ENCODE measurements at regions not wholly inside any gene's neighbourhood (a gene's known extent, or its start where the extent isn't known, plus 50 kb on each side); places are given as distances from the start of the nearest gene placed in this dataset.

DNA sequence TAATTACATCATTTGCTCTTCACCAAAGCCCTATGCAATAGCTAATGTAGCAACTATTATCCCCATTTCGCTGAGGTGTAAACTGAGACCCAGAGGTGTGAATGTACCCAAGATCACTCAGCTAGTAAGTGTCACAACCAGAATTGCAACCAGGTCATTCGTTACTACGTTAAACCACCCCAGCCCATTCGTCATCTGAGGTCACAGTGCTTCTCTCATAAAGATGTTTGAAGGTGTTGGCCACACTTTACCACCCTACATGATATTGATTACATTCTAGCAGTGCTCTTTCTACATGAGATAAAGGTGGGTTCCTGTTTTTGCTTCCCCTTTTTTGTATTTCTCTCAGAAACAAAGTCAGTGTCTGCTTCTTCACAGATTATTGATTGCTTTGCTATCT, 195.3 kb downstream of the ZBTB18 start:
- Histone ChIP-seq H3K79me2 (ENCODE audit: low read depth) (no peaks in the 10 kb centered on the region), H4K20me1 (ENCODE audit: insufficient read depth) (no peaks in the 10 kb centered on the region), H3K4me2 (no peak overlapping the region), H3K36me3 (ENCODE audit: low read depth) (no peaks in the 10 kb centered on the region), H3K9me2 (ENCODE audit: insufficient read depth) (no peaks in the 10 kb centered on the region), H3K9me3 (ENCODE audit: insufficient read depth, low read depth) (no peaks in the 10 kb centered on the region), H2AFZ (no peak overlapping the region), H3K4me1 (replicated peaks; ENCODE audit: insufficient read depth) (peaks cover 4% of the 10 kb centered on the region; the same call in 1 of the 2 replicates), H3K4me3 (no peak overlapping the region), H3F3A (ENCODE audit: insufficient read depth, low read depth) (no peaks in the 10 kb centered on the region), H3K27me3 (ENCODE audit: insufficient read depth, low read depth) (no peaks in the 10 kb centered on the region), H3K27ac (no peak overlapping the region)
- intact Hi-C loops (cut with micrococcal nuclease; ENCODE audit: unreplicated experiment) = no loop called here
- no peak for DNase-seq
- BruUV-seq (replicated peaks) = no TSS peak
- TF ChIP-seq EZH2 (IDR thresholded peaks at IDR 0.05; ENCODE audit: low read depth) (no peak), CTCF (conservative IDR thresholded peaks at IDR 0.05) (no peak)
- POLR2A ChIA-PET (ENCODE audit: unreplicated experiment) = no interaction called here
- CTCF ChIA-PET = no interaction called here

GRCh38 chr1:244248426-244248825, 197.3 kb downstream of the ZBTB18 start:
- H3K79me2 ChIP-seq (ENCODE audit: low read depth) = no peaks in the 10 kb centered on the region
- intact Hi-C loops (cut with micrococcal nuclease; ENCODE audit: unreplicated experiment) = no loop called here
- H3K4me3 ChIP-seq = no peak overlapping the region
- no peaks in the 10 kb centered on the region for H3K9me3 ChIP-seq (ENCODE audit: insufficient read depth, low read depth)
- no peaks in the 10 kb centered on the region for H4K20me1 ChIP-seq (ENCODE audit: insufficient read depth)
- no peak overlapping the region for H3K27ac ChIP-seq
- BruUV-seq (replicated peaks) = no TSS peak
- H2AFZ ChIP-seq = no peak overlapping the region
- no peaks in the 10 kb centered on the region for H3K4me1 ChIP-seq (replicated peaks; ENCODE audit: insufficient read depth)
- H3K9me2 ChIP-seq (ENCODE audit: insufficient read depth) = no peaks in the 10 kb centered on the region
- H3K36me3 ChIP-seq (ENCODE audit: low read depth) = no peaks in the 10 kb centered on the region
- no peaks in the 10 kb centered on the region for H3F3A ChIP-seq (ENCODE audit: insufficient read depth, low read depth)
- CTCF ChIA-PET = no interaction called here
- DNase-seq = no peak
- POLR2A ChIA-PET (ENCODE audit: unreplicated experiment) = interaction anchor here (0.6 kb wide), 1 partner anchor 17 kb away, joined by 10 read pairs; no protein-coding TSS in a partner anchor
- TF ChIP-seq EZH2 (IDR thresholded peaks at IDR 0.05; ENCODE audit: low read depth) (no peak), CTCF (conservative IDR thresholded peaks at IDR 0.05) (no peak)
- no peak overlapping the region for H3K4me2 ChIP-seq
- H3K27me3 ChIP-seq (ENCODE audit: insufficient read depth, low read depth) = no peaks in the 10 kb centered on the region

DNA sequence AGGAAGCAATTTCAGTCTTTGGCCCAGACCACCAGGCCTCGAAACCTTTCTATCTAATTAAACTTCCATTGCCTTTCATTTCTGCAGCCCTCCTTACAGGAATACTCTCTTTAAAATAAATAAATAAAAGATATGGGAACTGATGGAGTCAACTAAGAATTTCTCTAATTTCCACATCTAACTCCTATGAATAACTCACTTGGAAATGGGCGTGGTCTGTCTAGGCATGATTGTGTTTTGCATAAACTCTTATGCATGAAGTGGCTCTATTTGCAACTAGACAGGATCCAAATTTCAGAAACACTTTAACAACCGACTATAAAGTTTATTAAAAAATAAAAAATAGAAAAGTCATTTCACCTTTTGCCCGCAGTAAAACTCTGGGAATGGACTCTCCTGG, 199.5 kb downstream of the ADSS2 start:
- intact Hi-C loops (cut with micrococcal nuclease; ENCODE audit: unreplicated experiment) = no loop called here
- H3K4me3 ChIP-seq = no peak overlapping the region
- no TSS peak for BruUV-seq (replicated peaks)

More for the DNA sequence above, 199.5 kb downstream of the ADSS2 start:
- DNase-seq = no peak
- no peak for TF ChIP-seq EZH2 (IDR thresholded peaks at IDR 0.05; ENCODE audit: low read depth)
- no peak for TF ChIP-seq CTCF (conservative IDR thresholded peaks at IDR 0.05)
- POLR2A ChIA-PET (ENCODE audit: unreplicated experiment) = no interaction called here
- Histone ChIP-seq H4K20me1 (ENCODE audit: insufficient read depth) (no peaks in the 10 kb centered on the region), H3K9me2 (ENCODE audit: insufficient read depth) (no peaks in the 10 kb centered on the region), H3K9me3 (ENCODE audit: insufficient read depth, low read depth) (no peaks in the 10 kb centered on the region), H3K79me2 (ENCODE audit: low read depth) (no peaks in the 10 kb centered on the region), H3K27me3 (ENCODE audit: insufficient read depth, low read depth) (no peaks in the 10 kb centered on the region), H3F3A (ENCODE audit: insufficient read depth, low read depth) (no peaks in the 10 kb centered on the region), H3K36me3 (ENCODE audit: low read depth) (no peaks in the 10 kb centered on the region), H3K4me1 (replicated peaks; ENCODE audit: insufficient read depth) (no peaks in the 10 kb centered on the region), H2AFZ (no peak overlapping the region), H3K4me2 (no peak overlapping the region), H3K27ac (no peak overlapping the region)
- CTCF ChIA-PET = no interaction called here

All from PC-9 (cell line).